Stimulated activated naive CD8-positive, alpha-beta T cell treated with anti-CD3 and anti-CD28 coated beads, Interleukin-15, amount 100 ng/mL, for 72 hours (primary cell): ENCODE measurements at regions not wholly inside any gene's neighbourhood (a gene's known extent, or its start where the extent isn't known, plus 50 kb on each side); places are given as distances from the start of the nearest gene placed in this dataset.

Experiments
- ATAC-seq: fragments of 150-1000 bp; cut with Tn5 transposase; 2 replicates; pipeline ENCODE4 v1.10.0; 2021; ENCODE audit warnings: mild to moderate bottlenecking, moderate library complexity
- DNase-seq, 2 donors: peaks; one replicate each; pipeline ENCODE4 v3.0.0; 2021 to 2022
- H3K27ac Mint-ChIP-seq, 2 donors: one replicate each; pipeline ENCODE4 v1.8.0; 2022; ENCODE audit warnings: mild to moderate bottlenecking in 2 of 2, mixed read lengths in 2 of 2, moderate library complexity in 2 of 2
- H3K27me3 Mint-ChIP-seq: one replicate; pipeline ENCODE4 v1.8.0; 2022; ENCODE audit warnings: mixed read lengths
- H3K4me1 Mint-ChIP-seq: one replicate; pipeline ENCODE4 v1.8.0; 2022; ENCODE audit warnings: mild to moderate bottlenecking, mixed read lengths
- H3K4me3 Mint-ChIP-seq, 2 donors: one replicate each; pipeline ENCODE4 v1.8.0; 2022; ENCODE audit warnings: mild to moderate bottlenecking in 2 of 2, mixed read lengths in 2 of 2, moderate library complexity in 1 of 2
- H3K9me3 Mint-ChIP-seq, 2 donors: one replicate each; pipeline ENCODE4 v1.8.0; 2022; ENCODE audit warnings: mixed read lengths in 2 of 2

DNA sequence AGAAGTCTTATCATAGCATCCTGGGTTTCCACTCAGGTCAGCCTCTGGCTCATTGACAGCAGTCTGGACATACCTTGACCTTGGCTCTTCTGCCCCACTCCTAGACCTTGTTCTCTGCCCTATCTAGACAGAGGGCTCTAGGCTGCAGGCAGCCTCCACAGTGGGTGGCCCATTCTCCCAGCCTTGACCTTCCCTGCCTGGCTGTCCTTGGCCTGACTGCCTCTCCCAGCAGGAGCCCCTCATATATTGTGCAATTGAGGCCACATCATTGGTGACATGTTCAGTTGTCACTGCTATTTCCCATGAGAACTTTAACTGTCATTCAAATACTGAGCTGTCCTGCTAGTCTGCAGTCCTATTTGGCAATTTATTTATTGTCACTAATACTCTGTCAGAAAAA lies 503.4 kb downstream of the PLXNA4 start:
- H3K9me3 Mint-ChIP-seq = no peaks in the 10 kb centered on the region
- peak; percentile 50 for ATAC-seq
- H3K4me3 Mint-ChIP-seq = no peak overlapping the region

DNA sequence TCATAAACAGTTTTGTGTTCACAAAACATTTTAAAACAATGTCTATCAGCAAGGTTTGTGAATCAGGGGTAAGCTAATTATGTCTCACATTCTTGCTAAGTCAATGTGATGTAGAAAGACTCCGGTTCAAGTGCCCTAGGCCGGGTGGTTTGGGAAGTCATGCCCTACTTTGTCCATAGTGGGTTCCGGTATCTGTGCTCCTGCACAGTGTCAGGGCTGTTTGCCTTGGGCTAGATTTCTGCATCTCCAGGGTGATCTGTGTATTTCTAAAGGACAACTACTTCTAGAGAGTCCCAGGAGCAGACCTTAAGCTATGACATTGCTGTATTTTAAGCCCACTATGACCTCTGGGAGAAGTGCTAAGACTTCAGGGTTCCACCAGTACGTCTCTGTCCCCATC lies 504.1 kb downstream of the PLXNA4 start:
- Mint-ChIP-seq H3K9me3 (no peaks in the 10 kb centered on the region), H3K4me3 (no peak overlapping the region), H3K4me1 (no peaks in the 10 kb centered on the region), H3K27me3 (peaks cover 37% of the 10 kb centered on the region), H3K27ac (peak overlapping the region in 1 of 2 donors; percentile 42)
- DNase-seq (no peak), ATAC-seq (no peak)

More for the DNA sequence above, 503.4 kb downstream of the PLXNA4 start:
- DNase-seq = no peak
- H3K27me3 Mint-ChIP-seq = peaks cover 44% of the 10 kb centered on the region
- no peak overlapping the region for H3K27ac Mint-ChIP-seq
- H3K4me1 Mint-ChIP-seq = no peaks in the 10 kb centered on the region

DNA sequence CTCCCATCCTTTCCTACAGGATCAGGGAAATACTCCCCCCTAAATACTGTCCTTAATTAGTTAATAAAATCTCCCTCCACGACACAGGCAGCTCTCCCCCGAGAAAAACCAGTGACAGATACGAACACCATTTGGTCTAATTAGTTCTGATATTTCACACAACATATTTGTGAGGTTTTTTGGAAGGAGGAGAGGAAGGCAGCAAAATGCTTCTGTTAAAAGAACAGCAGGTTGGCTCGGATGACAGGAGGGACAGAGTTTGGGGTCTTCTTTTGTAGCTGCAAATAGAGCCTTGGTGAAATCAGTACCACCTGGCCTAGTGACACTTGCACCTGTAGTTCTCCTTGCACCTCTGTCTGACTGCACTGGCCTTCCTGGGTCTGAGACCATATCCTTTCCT lies 507.0 kb downstream of the PLXNA4 start:
- Mint-ChIP-seq H3K27me3 (peaks cover 24% of the 10 kb centered on the region), H3K4me3 (no peak overlapping the region), H3K4me1 (no peaks in the 10 kb centered on the region), H3K27ac (no peak overlapping the region), H3K9me3 (no peaks in the 10 kb centered on the region)
- ATAC-seq = no peak
- no peak for DNase-seq

DNA sequence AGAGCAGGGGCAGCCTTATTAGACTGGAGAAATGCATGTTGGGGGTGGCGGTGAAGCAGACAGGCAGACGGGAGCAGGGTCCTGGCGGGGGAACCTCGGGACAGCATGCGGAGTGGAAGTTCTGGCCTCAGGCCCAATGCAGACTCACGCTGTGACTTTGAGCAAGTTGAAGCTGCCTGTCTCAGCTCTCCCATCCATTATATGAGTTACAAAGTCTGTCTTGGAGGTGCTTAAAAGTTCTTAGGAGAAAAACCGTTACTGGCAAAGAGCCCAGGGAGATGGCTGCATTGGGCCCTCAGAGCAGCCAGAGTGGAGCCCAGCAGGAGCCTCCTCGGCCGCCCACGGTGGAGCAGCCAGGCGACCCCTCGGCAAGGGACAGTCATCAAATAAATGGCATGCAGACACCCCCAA lies 509.5 kb downstream of the PLXNA4 start:
- H3K27ac Mint-ChIP-seq = no peak overlapping the region
- ATAC-seq = no peak

DNA sequence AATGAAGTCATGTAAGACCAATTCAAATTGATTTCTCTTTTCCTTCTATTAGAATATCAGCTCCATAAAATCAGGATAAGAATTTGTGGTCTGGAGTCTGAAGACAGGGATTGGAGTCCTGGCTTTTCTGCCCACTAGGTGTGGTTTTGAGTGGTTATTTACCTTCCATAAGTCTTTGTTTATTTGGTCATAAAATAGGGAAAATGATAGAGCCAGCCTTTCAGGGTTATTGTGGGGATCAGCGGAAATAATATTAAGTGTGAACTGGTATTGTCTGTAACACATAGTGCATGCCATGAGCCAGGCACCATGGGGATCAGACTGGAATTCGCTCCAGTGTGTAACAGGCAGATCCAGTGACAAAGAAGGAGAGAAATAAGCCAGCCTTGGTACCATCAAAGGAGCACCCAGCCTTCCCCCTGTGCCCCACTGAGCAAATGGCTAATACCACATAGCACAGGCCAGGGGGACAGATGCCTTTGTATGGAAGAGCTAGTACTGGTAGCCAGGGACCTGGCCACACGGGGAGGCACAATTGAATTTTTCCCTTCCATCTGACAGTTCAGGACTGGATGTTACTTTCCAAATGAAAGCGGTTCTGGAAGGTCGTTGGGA lies 509.7 kb upstream of the PODXL start:
- H3K4me1 Mint-ChIP-seq = no peaks in the 10 kb centered on the region
- H3K9me3 Mint-ChIP-seq = no peaks in the 10 kb centered on the region
- no peak overlapping the region for H3K27ac Mint-ChIP-seq
- DNase-seq (no peak), ATAC-seq (no peak)
- H3K4me3 Mint-ChIP-seq = no peak overlapping the region
- peaks cover 31% of the 10 kb centered on the region for H3K27me3 Mint-ChIP-seq

More for the DNA sequence above, 509.5 kb downstream of the PLXNA4 start:
- H3K4me1 Mint-ChIP-seq = no peaks in the 10 kb centered on the region
- H3K4me3 Mint-ChIP-seq = no peak overlapping the region
- peaks cover 29% of the 10 kb centered on the region for H3K27me3 Mint-ChIP-seq
- DNase-seq = no peak
- no peaks in the 10 kb centered on the region for H3K9me3 Mint-ChIP-seq

DNA sequence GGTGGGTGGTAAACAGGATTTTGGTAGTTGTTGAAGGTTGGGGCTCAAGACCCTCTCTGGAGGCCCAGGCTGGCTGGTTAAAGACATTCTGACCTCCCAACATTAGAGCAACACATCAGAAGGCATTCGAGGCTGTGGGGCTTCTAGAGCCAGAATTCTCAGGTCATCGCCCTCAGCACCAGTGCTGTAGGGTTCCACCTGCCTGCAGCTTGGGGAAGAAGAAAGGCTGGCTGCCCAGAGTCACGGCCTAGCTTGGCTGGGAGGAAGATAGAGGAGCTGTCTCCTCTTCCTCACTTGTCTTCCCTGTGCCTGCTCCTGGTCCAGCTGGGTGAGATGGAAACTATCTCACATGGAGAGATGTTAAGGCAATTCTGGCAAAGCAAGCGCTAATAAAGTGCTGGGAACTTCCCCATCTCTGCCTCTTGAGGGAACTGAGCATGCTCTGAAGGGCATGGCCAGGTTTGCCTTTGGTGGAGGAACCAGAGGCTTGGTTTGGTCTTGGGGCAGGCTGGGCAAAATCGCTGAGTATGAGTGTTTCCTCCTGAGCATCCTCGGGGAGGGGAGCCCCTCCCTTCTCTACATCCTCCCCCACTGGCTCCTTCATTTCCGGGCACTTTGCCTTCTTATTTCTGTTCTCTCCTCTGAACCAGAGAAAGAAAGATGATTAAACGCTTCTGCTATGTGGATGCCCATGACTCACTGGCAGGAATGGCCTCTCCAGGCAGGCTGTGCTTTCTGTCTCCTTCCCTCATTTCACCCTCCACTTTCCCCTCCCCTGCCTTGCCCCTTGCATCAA lies 509.0 kb upstream of the PODXL start:
- no peaks in the 10 kb centered on the region for H3K9me3 Mint-ChIP-seq
- no peak for DNase-seq
- ATAC-seq = no peak
- H3K27ac Mint-ChIP-seq = peak overlapping the region in 1 of 2 donors; percentile 74
- no peaks in the 10 kb centered on the region for H3K4me1 Mint-ChIP-seq
- peaks cover 32% of the 10 kb centered on the region for H3K27me3 Mint-ChIP-seq
- no peak overlapping the region for H3K4me3 Mint-ChIP-seq

DNA sequence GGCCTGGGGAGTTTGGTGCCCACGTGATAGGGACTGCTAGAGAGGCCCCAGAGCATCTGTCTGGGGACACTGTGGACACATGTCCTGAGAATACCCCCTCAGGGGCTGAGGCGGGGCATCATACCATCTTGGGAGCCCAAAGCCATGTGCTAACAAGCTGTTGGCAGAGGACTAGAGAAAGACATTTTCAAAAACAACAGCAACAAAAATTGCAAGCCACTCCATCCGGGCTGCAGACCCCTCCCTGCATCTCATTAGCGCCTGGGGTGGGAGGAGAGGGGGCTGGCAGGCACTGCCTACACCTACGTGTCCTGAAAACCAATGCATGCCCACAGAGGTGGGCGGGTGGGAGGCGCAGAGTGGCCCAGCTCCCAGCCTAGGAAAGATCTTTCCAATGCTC lies 507.4 kb upstream of the PODXL start:
- H3K27me3 Mint-ChIP-seq = peaks cover 36% of the 10 kb centered on the region
- DNase-seq (no peak), ATAC-seq (no peak)
- no peaks in the 10 kb centered on the region for H3K4me1 Mint-ChIP-seq
- no peak overlapping the region for H3K27ac Mint-ChIP-seq
- H3K4me3 Mint-ChIP-seq = no peak overlapping the region
- peaks cover 0 to 6% of the 10 kb centered on the region in 2 donors for H3K9me3 Mint-ChIP-seq

DNA sequence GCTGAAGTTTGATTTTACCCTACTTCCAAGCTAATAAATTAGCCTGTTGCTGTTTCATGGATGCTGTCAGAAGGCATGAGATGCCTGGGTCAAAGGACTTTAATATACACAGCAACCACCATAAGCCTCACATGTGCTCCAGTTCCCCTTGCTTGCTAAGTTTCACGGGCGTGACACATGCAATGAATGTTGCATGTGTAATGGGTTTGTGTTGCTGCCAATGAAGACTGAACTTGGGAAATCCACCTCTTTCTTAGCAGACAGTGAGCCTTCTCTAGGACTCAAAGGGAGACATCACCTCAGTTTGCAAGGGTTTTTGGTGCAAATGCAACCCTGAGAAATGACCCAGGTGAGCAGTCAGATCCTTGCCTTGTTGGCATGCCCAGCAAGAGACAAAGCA lies 505.5 kb upstream of the PODXL start:
- no peak for DNase-seq
- Mint-ChIP-seq H3K4me1 (no peaks in the 10 kb centered on the region), H3K4me3 (no peak overlapping the region), H3K9me3 (peaks cover 7 to 12% of the 10 kb centered on the region in 2 donors), H3K27ac (no peak overlapping the region), H3K27me3 (peaks cover 27% of the 10 kb centered on the region)
- ATAC-seq = no peak

DNA sequence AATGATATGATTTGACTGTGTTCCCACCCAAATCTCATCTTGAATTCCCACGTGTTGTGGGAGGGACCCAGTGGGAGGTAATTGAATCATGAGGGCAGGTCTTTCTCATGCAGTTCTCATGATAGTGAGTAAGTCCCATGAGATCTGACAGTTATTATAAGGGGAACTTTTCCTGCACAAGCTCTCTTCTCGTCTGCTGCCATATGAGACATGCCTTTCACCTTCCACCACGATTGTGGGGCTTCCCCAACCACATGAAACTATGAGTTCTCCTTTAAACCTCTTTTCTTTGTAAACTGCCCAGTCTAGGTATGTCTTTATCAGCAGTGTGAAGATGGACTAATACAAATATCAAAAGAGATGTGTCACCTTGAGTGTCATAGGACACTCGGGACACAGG lies 502.7 kb upstream of the PODXL start:
- no peaks in the 10 kb centered on the region for H3K4me1 Mint-ChIP-seq
- DNase-seq (peak in 1 of 2 donors; percentile 18), ATAC-seq (peak; percentile 76)
- peaks cover 20% of the 10 kb centered on the region for H3K27me3 Mint-ChIP-seq
- no peak overlapping the region for H3K4me3 Mint-ChIP-seq
- no peak overlapping the region for H3K27ac Mint-ChIP-seq
- H3K9me3 Mint-ChIP-seq = peaks cover 7 to 12% of the 10 kb centered on the region in 2 donors

DNA sequence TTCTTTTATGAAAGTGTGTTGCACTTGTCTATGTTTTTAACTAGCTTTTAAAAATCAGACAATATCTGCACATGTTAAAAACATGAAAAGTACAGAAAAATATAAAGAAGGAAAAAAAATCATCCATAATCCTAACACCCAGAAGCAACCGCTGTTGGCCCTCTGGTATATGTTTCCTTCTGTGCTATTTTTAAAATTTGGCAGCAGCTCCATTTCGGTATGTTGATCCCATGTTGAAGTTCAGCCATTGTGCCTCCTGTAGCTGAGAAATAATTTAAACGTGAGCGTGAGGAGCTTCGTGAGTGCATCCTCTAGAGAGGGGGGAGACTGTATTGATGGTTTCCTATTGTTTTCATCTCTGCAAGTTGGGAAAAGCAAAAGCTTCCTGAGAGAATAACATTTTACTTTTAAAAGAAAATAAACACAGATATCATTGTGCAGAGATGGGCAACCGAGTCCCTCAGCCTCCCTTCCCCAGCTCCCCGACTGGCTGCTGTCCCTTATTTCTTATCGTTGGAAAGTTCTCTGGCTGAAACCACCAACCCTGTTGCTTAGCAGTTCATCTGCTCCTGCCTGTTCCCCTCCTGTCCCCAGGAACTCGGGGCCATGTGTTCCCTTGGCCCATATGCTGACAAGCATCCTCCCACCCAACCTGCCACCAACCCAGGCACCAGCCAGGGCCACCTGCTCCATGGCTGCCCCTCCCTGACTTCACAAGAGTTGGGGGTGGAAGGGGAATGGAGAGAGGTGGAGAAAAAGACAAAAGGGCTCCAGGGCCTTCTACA lies 499.1 kb upstream of the PODXL start:
- no peak overlapping the region for H3K27ac Mint-ChIP-seq
- no peak overlapping the region for H3K4me3 Mint-ChIP-seq
- peaks cover 7 to 12% of the 10 kb centered on the region in 2 donors for H3K9me3 Mint-ChIP-seq
- no peaks in the 10 kb centered on the region for H3K4me1 Mint-ChIP-seq
- peaks cover 28% of the 10 kb centered on the region for H3K27me3 Mint-ChIP-seq
- DNase-seq = no peak
- no peak for ATAC-seq

DNA sequence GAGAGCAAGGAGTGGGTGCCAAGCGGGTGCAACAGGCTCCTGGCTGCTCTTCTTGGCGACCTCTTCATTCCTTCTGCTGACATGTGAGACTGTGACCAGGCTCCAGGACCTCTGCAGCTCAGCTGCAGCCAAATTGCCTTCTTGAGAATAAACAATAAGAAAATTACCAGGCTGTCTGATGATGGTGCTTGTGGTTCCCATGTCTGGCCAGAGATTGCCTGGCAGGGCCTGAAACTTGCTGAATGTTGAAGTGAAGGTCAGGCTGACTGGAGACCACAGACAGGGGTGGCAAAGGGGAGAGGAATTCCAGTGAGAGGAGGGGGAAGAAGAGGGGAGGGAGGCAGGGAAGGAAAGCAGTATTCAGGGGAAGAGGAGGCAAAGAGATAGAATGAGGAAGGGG lies 497.4 kb upstream of the PODXL start:
- ATAC-seq = no peak
- Mint-ChIP-seq H3K4me3 (no peak overlapping the region), H3K27ac (no peak overlapping the region), H3K9me3 (peaks cover 6 to 7% of the 10 kb centered on the region in 2 donors), H3K4me1 (no peaks in the 10 kb centered on the region), H3K27me3 (peaks cover 28% of the 10 kb centered on the region)
- DNase-seq = no peak

DNA sequence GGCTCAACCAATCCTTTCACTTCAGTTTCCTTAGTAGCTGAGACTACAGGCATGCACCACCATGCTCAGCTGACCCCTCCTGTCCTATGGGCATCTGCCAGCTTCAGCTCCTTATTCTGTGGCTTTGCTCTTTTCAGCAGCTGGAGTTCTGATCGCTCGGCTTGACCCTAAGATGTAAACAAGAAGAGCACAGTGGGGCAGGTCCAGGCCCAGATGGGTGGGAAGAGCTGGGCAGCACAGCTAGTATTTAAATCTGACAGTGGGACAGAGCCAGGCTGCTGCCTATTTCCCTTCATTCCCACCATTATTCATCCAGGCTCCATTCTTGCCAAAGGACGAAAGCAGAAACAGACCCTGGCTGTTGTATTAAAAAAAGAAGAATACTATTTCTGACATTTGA lies 494.9 kb upstream of the PODXL start:
- no peak overlapping the region for H3K4me3 Mint-ChIP-seq
- no peak overlapping the region for H3K27ac Mint-ChIP-seq
- H3K27me3 Mint-ChIP-seq = peaks cover 28% of the 10 kb centered on the region
- H3K9me3 Mint-ChIP-seq = no peaks in the 10 kb centered on the region
- no peaks in the 10 kb centered on the region for H3K4me1 Mint-ChIP-seq
- no peak for ATAC-seq
- no peak for DNase-seq

DNA sequence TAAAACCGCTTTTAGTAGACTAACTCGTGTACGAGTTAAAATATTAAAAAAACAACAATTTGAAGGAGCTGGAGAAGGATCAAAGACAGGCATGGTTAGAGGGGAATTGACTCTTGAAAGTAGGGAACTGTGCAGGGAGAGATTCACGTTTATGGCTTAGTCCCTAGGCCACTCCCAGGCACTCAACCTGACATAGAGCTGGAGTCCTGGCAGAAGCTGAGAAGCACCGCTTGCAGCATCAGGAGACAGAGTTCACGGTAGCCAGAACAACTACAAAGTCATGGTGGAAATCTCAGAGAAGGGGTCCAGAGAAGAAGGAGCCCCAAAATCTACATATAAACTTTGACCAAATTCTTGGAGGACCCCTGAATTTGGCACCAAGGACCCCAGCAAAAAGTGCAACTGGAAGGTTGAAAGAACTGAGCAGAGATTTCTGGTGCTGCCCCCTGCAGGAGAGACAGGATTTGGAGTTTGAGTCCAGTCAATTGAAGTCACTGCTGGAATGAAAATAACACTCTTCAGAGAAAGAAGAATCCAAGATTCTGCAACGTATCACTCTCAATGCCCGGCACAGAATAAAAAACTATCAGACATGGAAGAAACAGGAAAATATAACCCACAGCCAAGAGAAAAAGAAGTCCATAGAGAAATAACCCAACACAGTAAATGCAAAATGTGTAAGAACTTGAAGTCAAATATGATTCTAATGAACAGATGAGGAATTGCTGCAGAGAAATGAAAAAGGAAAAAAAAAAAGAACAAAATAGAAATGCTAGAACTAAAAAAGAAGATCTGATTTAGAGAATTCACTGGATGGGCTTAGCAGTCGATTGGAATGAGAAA lies 493.3 kb upstream of the PODXL start:
- Mint-ChIP-seq H3K9me3 (no peaks in the 10 kb centered on the region), H3K27ac (no peak overlapping the region), H3K4me3 (no peak overlapping the region), H3K27me3 (peaks cover 28% of the 10 kb centered on the region), H3K4me1 (no peaks in the 10 kb centered on the region)
- no peak for ATAC-seq
- peak in 1 of 2 donors; percentile 20 for DNase-seq

DNA sequence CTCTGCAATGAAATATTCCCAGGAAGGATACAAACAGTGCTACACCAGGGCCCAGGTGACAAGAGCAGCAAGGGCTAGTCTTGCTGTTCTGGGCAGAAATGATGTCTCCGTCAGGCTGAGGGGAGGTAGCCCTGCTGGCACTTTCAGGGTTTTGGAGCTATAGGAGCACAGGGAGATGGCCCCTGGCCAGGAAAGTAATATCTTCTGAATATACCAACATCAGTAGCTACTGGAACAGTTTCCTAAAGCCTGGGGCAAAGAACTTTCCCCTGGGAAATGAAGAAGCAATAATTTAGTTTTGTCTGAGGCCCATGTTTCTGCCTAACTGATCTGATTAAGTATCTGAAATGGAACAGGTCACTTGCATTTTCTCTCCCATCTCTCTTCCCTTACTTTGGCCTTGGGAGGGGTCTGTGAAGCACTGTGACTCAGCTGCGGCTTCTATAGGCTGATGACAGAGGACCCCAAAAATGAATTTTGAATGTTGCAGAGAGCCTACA lies 489.1 kb upstream of the PODXL start:
- H3K4me1 Mint-ChIP-seq = no peaks in the 10 kb centered on the region
- H3K27me3 Mint-ChIP-seq = peaks cover 8% of the 10 kb centered on the region
- no peak overlapping the region for H3K4me3 Mint-ChIP-seq
- H3K9me3 Mint-ChIP-seq = no peaks in the 10 kb centered on the region
- ATAC-seq (no peak), DNase-seq (no peak)
- no peak overlapping the region for H3K27ac Mint-ChIP-seq

DNA sequence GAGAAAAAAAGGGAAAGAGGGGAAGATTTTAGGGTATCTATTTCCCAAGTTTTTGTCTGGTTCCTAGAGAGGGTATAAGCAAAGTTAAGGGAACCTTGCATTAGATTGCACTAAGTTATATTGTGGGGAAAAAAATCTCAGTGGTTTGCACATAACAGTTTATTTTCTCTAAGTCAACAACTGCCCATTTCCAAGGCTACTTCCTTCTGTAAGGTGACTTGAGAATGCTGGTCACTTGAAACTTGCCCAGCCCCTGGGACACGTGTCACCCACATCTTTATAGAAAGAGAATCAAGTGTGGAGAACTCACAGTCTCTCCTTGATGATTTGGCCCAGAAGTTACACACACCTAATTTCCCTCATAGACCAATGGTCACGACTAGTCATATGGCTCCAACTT lies 488.6 kb upstream of the PODXL start:
- no peak overlapping the region for H3K4me3 Mint-ChIP-seq
- no peak overlapping the region for H3K27ac Mint-ChIP-seq
- DNase-seq (no peak), ATAC-seq (no peak)
- H3K4me1 Mint-ChIP-seq = no peaks in the 10 kb centered on the region
- H3K27me3 Mint-ChIP-seq = peaks cover 6% of the 10 kb centered on the region
- H3K9me3 Mint-ChIP-seq = no peaks in the 10 kb centered on the region
